Glutamatergic neuron (in vitro differentiated cells): ENCODE measurements at regions not wholly inside any gene's neighbourhood (a gene's known extent, or its start where the extent isn't known, plus 50 kb on each side); places are given as distances from the start of the nearest gene placed in this dataset.
"Not testable (repeated sequence)": the region's sequence is repeated elsewhere in the genome, so short reads cannot be mapped to it uniquely, and the experiment has no call there.

ENCODE experiments used
- DNase-seq: peaks from one replicate; pipeline ENCODE4 v3.0.0; 2022
- H3K27ac Mint-ChIP-seq: one replicate; pipeline ENCODE4 v1.8.0; 2020; ENCODE audit warnings: mild to moderate bottlenecking, mixed read lengths, inconsistent platforms; ENCODE audit not compliant: unreplicated experiment
- H3K27me3 Mint-ChIP-seq: one replicate; pipeline ENCODE4 v1.8.0; 2020; ENCODE audit warnings: mild to moderate bottlenecking, moderate library complexity, mixed read lengths, inconsistent platforms; ENCODE audit not compliant: unreplicated experiment
- H3K36me3 Mint-ChIP-seq: one replicate; pipeline ENCODE4 v1.8.0; 2020; ENCODE audit warnings: mild to moderate bottlenecking, mixed read lengths, inconsistent platforms; ENCODE audit not compliant: unreplicated experiment
- H3K4me1 Mint-ChIP-seq: one replicate; pipeline ENCODE4 v1.8.0; 2020; ENCODE audit warnings: mild to moderate bottlenecking, low read depth, mixed read lengths, inconsistent platforms; ENCODE audit not compliant: unreplicated experiment
- H3K4me3 Mint-ChIP-seq: one replicate; pipeline ENCODE4 v1.8.0; 2020; ENCODE audit warnings: mild to moderate bottlenecking, mixed read lengths, inconsistent platforms; ENCODE audit not compliant: unreplicated experiment
- H3K9me3 Mint-ChIP-seq: one replicate; pipeline ENCODE4 v1.8.0; 2020; ENCODE audit warnings: mild to moderate bottlenecking, moderate library complexity, mixed read lengths, inconsistent platforms; ENCODE audit not compliant: unreplicated experiment
- CTCF ChIP-seq: fragments of 200-600 bp; sonication (generic); IDR thresholded peaks from one replicate; pipeline ENCODE4 v1.5.0; 2021; ENCODE audit not compliant: partially characterized antibody, unreplicated experiment

- peaks cover 16% of the 10 kb centered on the region for H3K9me3 Mint-ChIP-seq
- DNase-seq, result no peak
- no peak for TF ChIP-seq CTCF
- no peaks in the 10 kb centered on the region for H3K4me1 Mint-ChIP-seq
- H3K36me3 Mint-ChIP-seq, result peaks cover 4% of the 10 kb centered on the region
- H3K27ac Mint-ChIP-seq, result no peak overlapping the region
- no peak overlapping the region for H3K4me3 Mint-ChIP-seq
- H3K27me3 Mint-ChIP-seq, result peaks cover 4% of the 10 kb centered on the region
Measured at GRCh38 chr21:9735421-9735961, 785.9 kb upstream of the TPTE start.

GRCh38 chr21:9737301-9737700, 784.1 kb upstream of the TPTE start:
- not testable (repeated sequence) for H3K27ac Mint-ChIP-seq, H3K27me3 Mint-ChIP-seq, H3K36me3 Mint-ChIP-seq, H3K4me3 Mint-ChIP-seq, H3K4me1 Mint-ChIP-seq, DNase-seq
- peaks cover 21% of the 10 kb centered on the region for H3K9me3 Mint-ChIP-seq

GRCh38 chr21:9737871-9738515, 783.4 kb upstream of the TPTE start:
- not testable (repeated sequence) for H3K36me3 Mint-ChIP-seq, H3K27me3 Mint-ChIP-seq

GRCh38 chr21:9738527-9738926, 782.9 kb upstream of the TPTE start:
- Mint-ChIP-seq H3K4me1 (no peaks in the 10 kb centered on the region), H3K27me3 (peaks cover 4% of the 10 kb centered on the region), H3K36me3 (peaks cover 4% of the 10 kb centered on the region), H3K27ac (no peak overlapping the region), H3K9me3 (peaks cover 21% of the 10 kb centered on the region), H3K4me3 (no peak overlapping the region)
- TF ChIP-seq CTCF, result no peak
- no peak for DNase-seq

More at GRCh38 chr21:9737871-9738515, 783.4 kb upstream of the TPTE start:
- not testable (repeated sequence) for H3K4me1 Mint-ChIP-seq, DNase-seq, H3K27ac Mint-ChIP-seq, H3K4me3 Mint-ChIP-seq
- H3K9me3 Mint-ChIP-seq, result peaks cover 21% of the 10 kb centered on the region

- TF ChIP-seq CTCF, result no peak
- no peaks in the 10 kb centered on the region for H3K4me1 Mint-ChIP-seq
- H3K27ac Mint-ChIP-seq, result no peak overlapping the region
- DNase-seq, result no peak
- H3K27me3 Mint-ChIP-seq, result peaks cover 4% of the 10 kb centered on the region
- H3K36me3 Mint-ChIP-seq, result peaks cover 4% of the 10 kb centered on the region
- no peak overlapping the region for H3K4me3 Mint-ChIP-seq
- peaks cover 21% of the 10 kb centered on the region for H3K9me3 Mint-ChIP-seq
Measured at GRCh38 chr21:9739240-9739639, 782.1 kb upstream of the TPTE start.

GRCh38 chr21:9740177-9740941, 781.0 kb upstream of the TPTE start:
- not testable (repeated sequence) for DNase-seq, H3K4me3 Mint-ChIP-seq, H3K4me1 Mint-ChIP-seq, H3K27ac Mint-ChIP-seq, H3K36me3 Mint-ChIP-seq, H3K27me3 Mint-ChIP-seq
- H3K9me3 Mint-ChIP-seq, result peaks cover 21% of the 10 kb centered on the region

- not testable (repeated sequence) for DNase-seq, H3K27ac Mint-ChIP-seq, H3K4me3 Mint-ChIP-seq, H3K36me3 Mint-ChIP-seq, H3K4me1 Mint-ChIP-seq, H3K27me3 Mint-ChIP-seq
- peaks cover 21% of the 10 kb centered on the region for H3K9me3 Mint-ChIP-seq
Measured at GRCh38 chr21:9740991-9741742, 780.2 kb upstream of the TPTE start.

GRCh38 chr21:9743566-9743965, 777.8 kb upstream of the TPTE start:
- H3K9me3 Mint-ChIP-seq, result peaks cover 21% of the 10 kb centered on the region
- not testable (repeated sequence) for H3K27me3 Mint-ChIP-seq, H3K27ac Mint-ChIP-seq, H3K4me1 Mint-ChIP-seq, H3K36me3 Mint-ChIP-seq, H3K4me3 Mint-ChIP-seq, DNase-seq

GRCh38 chr21:9744166-9744565, 777.2 kb upstream of the TPTE start:
- not testable (repeated sequence) for H3K36me3 Mint-ChIP-seq, H3K4me3 Mint-ChIP-seq, H3K4me1 Mint-ChIP-seq, H3K27ac Mint-ChIP-seq, H3K27me3 Mint-ChIP-seq, DNase-seq
- peaks cover 16% of the 10 kb centered on the region for H3K9me3 Mint-ChIP-seq
